ENCODE measurements at regions not wholly inside any gene's neighbourhood (a gene's known extent, or its start where the extent isn't known, plus 50 kb on each side); places are given as distances from the start of the nearest gene placed in this dataset.
"Not testable (repeated sequence)": the region's sequence is repeated elsewhere in the genome, so short reads cannot be mapped to it uniquely, and the experiment has no call there.

- TF ChIP-seq, protein P1, sequence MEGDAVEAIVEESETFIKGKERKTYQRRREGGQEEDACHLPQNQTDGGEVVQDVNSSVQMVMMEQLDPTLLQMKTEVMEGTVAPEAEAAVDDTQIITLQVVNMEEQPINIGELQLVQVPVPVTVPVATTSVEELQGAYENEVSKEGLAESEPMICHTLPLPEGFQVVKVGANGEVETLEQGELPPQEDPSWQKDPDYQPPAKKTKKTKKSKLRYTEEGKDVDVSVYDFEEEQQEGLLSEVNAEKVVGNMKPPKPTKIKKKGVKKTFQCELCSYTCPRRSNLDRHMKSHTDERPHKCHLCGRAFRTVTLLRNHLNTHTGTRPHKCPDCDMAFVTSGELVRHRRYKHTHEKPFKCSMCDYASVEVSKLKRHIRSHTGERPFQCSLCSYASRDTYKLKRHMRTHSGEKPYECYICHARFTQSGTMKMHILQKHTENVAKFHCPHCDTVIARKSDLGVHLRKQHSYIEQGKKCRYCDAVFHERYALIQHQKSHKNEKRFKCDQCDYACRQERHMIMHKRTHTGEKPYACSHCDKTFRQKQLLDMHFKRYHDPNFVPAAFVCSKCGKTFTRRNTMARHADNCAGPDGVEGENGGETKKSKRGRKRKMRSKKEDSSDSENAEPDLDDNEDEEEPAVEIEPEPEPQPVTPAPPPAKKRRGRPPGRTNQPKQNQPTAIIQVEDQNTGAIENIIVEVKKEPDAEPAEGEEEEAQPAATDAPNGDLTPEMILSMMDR (IDR thresholded peaks at IDR 0.05; ENCODE audit: extremely low read depth in 1 of 2, insufficient read depth in 1 of 2, low read depth in 1 of 2, low read length in 2 of 2): not testable (repeated sequence)
- TF ChIP-seq POLR2AphosphoS5 (IDR thresholded peaks at IDR 0.05; ENCODE audit: insufficient read depth, low read depth, low read length); FOS (IDR thresholded peaks at IDR 0.05; ENCODE audit: borderline replicate concordance, insufficient read depth, low read length): not testable (repeated sequence)
Observed at GRCh38 chr2:139673447-139673846, 893.3 kb upstream of the NXPH2 start.
